Fibroblast of skin of right biceps (primary cell): ENCODE measurements at regions not wholly inside any gene's neighbourhood (a gene's known extent, or its start where the extent isn't known, plus 50 kb on each side); places are given as distances from the start of the nearest gene placed in this dataset.
"Not testable (repeated sequence)": the region's sequence is repeated elsewhere in the genome, so short reads cannot be mapped to it uniquely, and the experiment has no call there.

ENCODE experiments used
- DNase-seq: peaks from one replicate; pipeline ENCODE4 v3.0.0-alpha.2; 2013

- no peak for DNase-seq
Measured at GRCh38 chr9:106451223-106451622, 411.7 kb upstream of the ZNF462 start.

DNA sequence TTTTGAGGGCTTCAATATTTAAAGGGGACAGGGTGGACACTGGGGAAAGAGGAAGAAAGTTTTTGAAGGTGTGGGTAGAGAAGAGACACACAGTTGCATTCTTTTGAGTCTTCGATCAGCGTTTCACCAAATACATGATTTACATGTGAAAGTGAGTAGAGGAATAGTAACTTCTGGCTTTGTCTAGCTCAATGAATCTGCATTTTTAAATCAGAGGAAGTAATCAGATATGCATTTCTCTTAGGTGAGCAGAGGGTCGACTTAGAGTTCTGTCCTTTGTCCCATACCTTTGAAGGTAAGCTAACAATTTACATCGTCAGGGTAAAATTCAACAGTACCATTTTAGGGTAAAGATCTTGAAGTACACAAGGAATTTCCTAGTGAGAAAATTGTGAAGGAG lies 406.4 kb upstream of the ZNF462 start:
- DNase-seq = no peak

DNA sequence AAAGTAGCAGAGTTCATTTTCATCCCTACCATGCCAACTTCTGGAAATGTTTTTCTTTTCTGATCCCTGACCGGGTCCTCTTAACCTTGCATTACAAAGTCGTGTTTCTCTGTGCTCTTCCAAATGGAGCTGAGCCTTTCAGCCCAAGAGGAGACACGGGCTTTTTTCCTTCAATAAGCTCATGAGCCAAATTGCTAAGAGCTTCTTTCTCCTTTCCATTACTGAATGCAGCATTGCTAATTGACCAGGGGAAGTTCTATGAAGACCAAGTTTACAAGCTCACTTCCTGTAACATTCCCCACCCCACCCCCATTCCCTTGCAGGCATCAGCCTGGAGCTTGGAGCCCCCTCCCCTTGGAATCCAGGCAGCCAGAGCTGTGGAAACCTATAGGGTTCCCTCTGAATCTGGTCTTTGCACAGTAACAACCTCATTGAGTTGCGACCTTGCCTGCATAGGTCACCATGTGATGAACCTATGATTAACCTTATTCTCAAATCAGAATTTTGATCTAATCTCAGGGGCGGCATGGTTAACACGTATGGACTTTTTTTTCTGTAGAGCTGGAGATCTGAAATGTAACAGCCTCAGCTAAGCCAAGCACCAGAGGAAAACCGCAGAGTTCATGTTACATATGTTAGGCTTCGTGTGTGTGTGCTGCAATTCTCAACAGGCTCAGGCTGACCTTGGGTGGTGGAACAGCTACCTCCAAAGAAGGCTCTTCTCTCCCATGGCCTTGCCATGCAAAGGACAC lies 395.7 kb upstream of the ZNF462 start:
- DNase-seq = peak; percentile 56

- DNase-seq = peak; percentile 54
Measured at GRCh38 chr9:106467865-106468164, 395.2 kb upstream of the ZNF462 start.

DNA sequence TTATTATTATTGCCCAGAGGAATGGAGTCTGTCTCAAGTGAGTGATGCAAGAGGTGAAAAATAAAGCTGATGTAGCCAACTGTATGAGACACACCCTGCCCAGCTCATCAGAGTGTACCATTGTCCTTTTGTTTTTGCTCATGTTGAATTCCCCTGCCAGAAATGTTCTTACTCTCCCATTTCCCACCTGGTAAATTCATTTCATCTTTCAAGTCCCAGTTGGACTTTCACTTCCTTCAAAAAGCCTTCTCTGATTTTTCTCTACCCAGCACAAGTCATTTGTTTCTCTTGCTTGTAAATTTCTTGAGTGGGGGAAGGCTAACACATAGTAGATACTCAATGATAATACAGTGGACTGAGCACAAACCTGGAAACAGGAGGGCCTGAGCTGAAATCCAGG lies 394.5 kb upstream of the ZNF462 start:
- no peak for DNase-seq

DNA sequence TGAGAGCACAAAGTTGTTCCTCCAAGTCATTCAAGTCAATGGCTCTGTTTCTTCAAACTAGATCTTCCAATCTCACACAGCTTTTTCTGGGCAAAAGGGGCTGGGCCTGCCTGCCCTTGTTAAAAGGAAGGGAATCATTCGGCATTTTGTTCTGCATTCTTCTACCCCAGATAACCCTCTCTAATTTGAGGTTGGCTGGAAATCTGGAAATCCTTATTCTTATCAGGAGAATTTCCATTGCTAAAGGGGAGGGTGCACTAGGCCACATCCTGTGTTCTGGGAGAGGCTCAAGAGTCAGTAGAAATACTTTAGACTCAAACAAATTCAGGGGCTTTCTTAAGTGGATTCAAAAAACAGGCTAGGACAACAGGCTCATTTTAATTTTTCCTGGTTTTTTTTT lies 384.7 kb upstream of the ZNF462 start:
- peak; percentile 31 for DNase-seq

- DNase-seq = peak; percentile 41
Measured at GRCh38 chr9:106478727-106479126, 384.2 kb upstream of the ZNF462 start.

DNA sequence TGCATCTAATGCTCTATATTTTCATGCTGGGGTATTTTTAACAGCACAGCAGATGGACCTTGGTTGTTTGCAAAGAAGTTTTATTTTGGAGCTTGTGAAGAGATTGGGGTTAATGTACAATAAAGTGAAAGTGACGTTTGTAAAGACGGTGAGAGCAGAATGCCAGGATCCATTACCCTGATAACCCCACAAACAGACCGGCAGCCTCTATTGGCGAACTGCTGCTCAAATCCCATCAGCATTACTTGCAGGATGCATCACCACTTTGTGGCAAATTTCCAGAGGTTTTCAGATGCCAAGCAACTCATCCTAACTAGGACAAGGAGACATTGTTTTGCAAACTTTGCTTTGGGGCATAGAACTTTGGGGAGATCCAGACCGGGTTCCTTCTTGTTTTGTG lies 383.3 kb upstream of the ZNF462 start:
- peak; percentile 79 for DNase-seq

- peak; percentile 83 for DNase-seq
Measured at GRCh38 chr9:106481013-106481609, 381.9 kb upstream of the ZNF462 start.

DNA sequence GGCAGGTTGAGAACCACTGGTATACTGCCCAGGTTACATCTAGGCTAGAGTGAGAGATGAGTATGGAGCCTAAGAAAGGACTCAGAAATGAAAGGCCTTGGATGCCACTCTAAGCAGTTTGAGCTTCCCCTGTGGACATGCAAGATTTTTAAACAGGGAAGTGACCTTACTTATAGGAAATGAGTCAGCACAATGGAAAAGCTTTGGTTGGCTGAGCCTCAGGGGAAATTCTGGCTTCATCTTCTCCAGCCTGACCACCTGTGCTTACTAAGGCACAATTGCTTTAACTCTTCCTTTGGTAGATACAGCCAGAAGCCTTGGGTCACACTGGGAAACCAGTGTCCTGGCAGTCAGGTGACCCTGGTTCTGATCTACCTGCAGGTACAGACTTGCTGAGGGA lies 380.2 kb upstream of the ZNF462 start:
- DNase-seq = peak; percentile 61

- no peak for DNase-seq
Measured at GRCh38 chr9:106486685-106487084, 376.3 kb upstream of the ZNF462 start.

GRCh38 chr9:106487266-106487665 lies 375.7 kb upstream of the ZNF462 start:
- DNase-seq = no peak

- not testable (repeated sequence) for DNase-seq
Measured at GRCh38 chr9:106492126-106492525, 370.8 kb upstream of the ZNF462 start.

GRCh38 chr9:106500171-106500570 lies 362.8 kb upstream of the ZNF462 start:
- DNase-seq = no peak

- DNase-seq = not testable (repeated sequence)
Measured at GRCh38 chr9:106501210-106501609, 361.8 kb upstream of the ZNF462 start.

GRCh38 chr9:106502930-106503329 lies 360.0 kb upstream of the ZNF462 start:
- DNase-seq = no peak

- no peak for DNase-seq
Measured at GRCh38 chr9:106503759-106504158, 359.2 kb upstream of the ZNF462 start.

- DNase-seq = no peak
Measured at GRCh38 chr9:106526716-106527204, 336.2 kb upstream of the ZNF462 start.

DNA sequence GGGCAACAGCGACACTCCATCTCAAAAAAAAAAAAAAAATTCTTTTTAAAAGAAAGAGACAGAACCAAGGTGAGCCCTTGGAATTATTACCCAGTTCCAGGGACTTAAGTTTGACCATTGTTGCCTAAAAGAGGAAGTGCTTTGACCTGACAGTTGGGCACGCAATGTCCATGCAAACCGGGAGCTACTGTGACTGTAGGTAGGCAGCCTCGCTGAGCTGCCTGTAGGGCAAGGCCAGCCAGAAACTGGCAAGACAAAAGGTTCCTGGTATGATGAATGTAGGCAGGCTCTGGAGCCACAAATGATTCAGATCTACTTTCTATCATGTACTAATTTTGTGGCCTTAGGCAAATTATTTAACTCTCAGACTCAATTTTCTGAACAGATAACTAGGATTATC lies 334.8 kb upstream of the ZNF462 start:
- no peak for DNase-seq

- DNase-seq = no peak
Measured at GRCh38 chr9:106529616-106530015, 333.4 kb upstream of the ZNF462 start.

DNA sequence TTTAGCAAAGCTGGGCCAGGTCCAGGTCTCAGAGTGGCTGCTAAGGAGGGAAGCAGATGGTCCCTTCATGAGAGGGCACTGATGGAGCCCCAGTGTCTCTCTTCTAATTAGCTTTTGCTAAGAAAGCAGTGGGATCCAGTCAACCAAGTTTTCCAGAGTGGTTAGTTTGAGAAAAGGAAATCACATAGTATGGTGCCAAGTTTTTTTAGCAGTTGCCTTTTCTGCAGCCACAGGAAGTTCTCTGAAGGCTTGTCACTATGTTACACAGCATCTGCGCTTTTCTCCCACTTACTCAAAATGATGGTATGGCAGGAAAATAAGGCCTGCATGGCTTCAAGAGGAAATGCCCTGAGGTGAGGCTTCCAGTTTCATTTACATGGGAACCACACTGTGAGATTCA lies 331.5 kb upstream of the ZNF462 start:
- DNase-seq = no peak

- DNase-seq = no peak
Measured at GRCh38 chr9:106532306-106533015, 330.5 kb upstream of the ZNF462 start.

- DNase-seq = no peak
Measured at GRCh38 chr9:106534800-106535199, 328.2 kb upstream of the ZNF462 start.

DNA sequence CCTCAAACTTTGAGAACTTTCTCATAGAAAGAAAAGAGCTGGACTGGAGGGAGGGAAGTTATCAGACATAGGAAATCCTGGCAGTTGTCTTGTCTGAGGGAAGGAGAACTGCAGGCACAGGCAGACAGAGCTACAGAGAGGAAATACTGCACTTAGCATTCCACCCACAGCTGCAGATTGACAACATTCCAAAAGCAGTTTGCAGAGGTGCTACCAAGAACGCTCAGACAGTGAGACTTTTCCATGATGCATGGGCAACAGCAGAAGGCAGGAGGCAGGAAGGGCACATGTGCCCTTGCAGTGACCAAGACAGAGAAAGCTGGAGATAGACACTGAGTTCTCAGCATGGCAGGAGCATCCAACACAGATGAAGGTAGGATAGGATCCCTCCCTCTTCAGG lies 327.5 kb upstream of the ZNF462 start:
- DNase-seq = peak; percentile 5
